Fibroblast of pulmonary artery (primary cell): ENCODE measurements at regions not wholly inside any gene's neighbourhood (a gene's known extent, or its start where the extent isn't known, plus 50 kb on each side); places are given as distances from the start of the nearest gene placed in this dataset.

Experiments used
- DNase-seq: peaks from one replicate; pipeline ENCODE4 v3.0.0-alpha.2; 2010; ENCODE audit warnings: low read depth
- H3K4me3 ChIP-seq: replicated peaks from 2 replicates; pipeline ENCODE4 v1.5.1; 2011; ENCODE audit warnings: low read depth, mild to moderate bottlenecking, control low read depth, low read length, moderate library complexity
- CTCF ChIP-seq: IDR thresholded peaks from 2 replicates; pipeline ENCODE4 v1.5.1; 2011; ENCODE audit warnings: mild to moderate bottlenecking, control low read depth, low read length, inconsistent platforms; ENCODE audit errors: missing control alignments

- no peak overlapping the region for H3K4me3 ChIP-seq
- no peak for TF ChIP-seq CTCF
- DNase-seq: no peak
Measured at GRCh38 chr4:125498981-125499380, 184.2 kb downstream of the FAT4 start.

GRCh38 chr4:125501090-125501489 lies 186.3 kb downstream of the FAT4 start:
- no peak overlapping the region for H3K4me3 ChIP-seq
- no peak for DNase-seq
- no peak for TF ChIP-seq CTCF

GRCh38 chr4:125501568-125501967 lies 186.8 kb downstream of the FAT4 start:
- no peak overlapping the region for H3K4me3 ChIP-seq
- no peak for TF ChIP-seq CTCF
- DNase-seq: no peak

- no peak for TF ChIP-seq CTCF
- no peak for DNase-seq
- H3K4me3 ChIP-seq: no peak overlapping the region
Measured at GRCh38 chr4:125505621-125506020, 190.9 kb downstream of the FAT4 start.

- no peak for DNase-seq
- TF ChIP-seq CTCF: no peak
- no peak overlapping the region for H3K4me3 ChIP-seq
Measured at GRCh38 chr4:125507141-125507540, 192.4 kb downstream of the FAT4 start.

GRCh38 chr4:125511715-125512114 lies 197.0 kb downstream of the FAT4 start:
- H3K4me3 ChIP-seq: no peak overlapping the region
- no peak for TF ChIP-seq CTCF
- no peak for DNase-seq

GRCh38 chr4:125515016-125515415 lies 200.3 kb downstream of the FAT4 start:
- H3K4me3 ChIP-seq: no peak overlapping the region
- TF ChIP-seq CTCF: no peak
- DNase-seq: no peak
